ENCODE measurements at regions not wholly inside any gene's neighbourhood (a gene's known extent, or its start where the extent isn't known, plus 50 kb on each side); places are given as distances from the start of the nearest gene placed in this dataset.
"Not testable (repeated sequence)": the region's sequence is repeated elsewhere in the genome, so short reads cannot be mapped to it uniquely, and the experiment has no call there.

- DNase-seq = no peak
Observed at GRCh38 chr10:25808372-25808771, 125.7 kb upstream of the MYO3A start.

- no peak for DNase-seq
Observed at GRCh38 chr10:25811052-25811685, 122.9 kb upstream of the MYO3A start.

GRCh38 chr10:25813511-25813910 is 120.5 kb upstream of the MYO3A start:
- no peak for DNase-seq

GRCh38 chr10:25815236-25815635 is 118.8 kb upstream of the MYO3A start:
- DNase-seq = no peak

GRCh38 chr10:25815999-25816768 is 117.8 kb upstream of the MYO3A start:
- no peak for DNase-seq

- no peak for DNase-seq
Observed at GRCh38 chr10:25817200-25817599, 116.8 kb upstream of the MYO3A start.

GRCh38 chr10:25818751-25819150 is 115.3 kb upstream of the MYO3A start:
- no peak for DNase-seq

- DNase-seq = no peak
Observed at GRCh38 chr10:25820472-25820871, 113.6 kb upstream of the MYO3A start.

GRCh38 chr10:25820874-25821273 is 113.2 kb upstream of the MYO3A start:
- no peak for DNase-seq

GRCh38 chr10:25824050-25824449 is 110.0 kb upstream of the MYO3A start:
- DNase-seq = no peak

GRCh38 chr10:25828475-25828874 is 105.6 kb upstream of the MYO3A start:
- no peak for DNase-seq

- DNase-seq = no peak
Observed at GRCh38 chr10:25831080-25831479, 102.9 kb upstream of the MYO3A start.

GRCh38 chr10:25839683-25840082 is 94.3 kb upstream of the MYO3A start:
- DNase-seq = no peak

- DNase-seq = not testable (repeated sequence)
Observed at GRCh38 chr10:25840875-25841274, 93.2 kb upstream of the MYO3A start.

GRCh38 chr10:25842146-25842545 is 91.9 kb upstream of the MYO3A start:
- no peak for DNase-seq

- DNase-seq = no peak
Observed at GRCh38 chr10:25843551-25844170, 90.4 kb upstream of the MYO3A start.

GRCh38 chr10:25844716-25845115 is 89.3 kb upstream of the MYO3A start:
- DNase-seq = not testable (repeated sequence)

GRCh38 chr10:25849268-25849667 is 84.8 kb upstream of the MYO3A start:
- DNase-seq = no peak

- no peak for DNase-seq
Observed at GRCh38 chr10:25849988-25850387, 84.0 kb upstream of the MYO3A start.

- no peak for DNase-seq
Observed at GRCh38 chr10:25851548-25851947, 82.5 kb upstream of the MYO3A start.

- DNase-seq = no peak
Observed at GRCh38 chr10:25852364-25852941, 81.6 kb upstream of the MYO3A start.

- DNase-seq = no peak
Observed at GRCh38 chr10:25858076-25858475, 76.0 kb upstream of the MYO3A start.

GRCh38 chr10:25865267-25865666 is 68.8 kb upstream of the MYO3A start:
- no peak for DNase-seq

Measured in right lung (tissue), 2 donors.